KMS-11 (cell line): ENCODE measurements at regions not wholly inside any gene's neighbourhood (a gene's known extent, or its start where the extent isn't known, plus 50 kb on each side); places are given as distances from the start of the nearest gene placed in this dataset.

Experiments
- H2AFZ ChIP-seq: fragments of 200-600 bp; sonication (generic); 2 replicates; pipeline ENCODE4 v1.6.1; 2016; ENCODE audit warnings: antibody characterized with exemption, mixed run types, low read depth
- H3K27ac ChIP-seq: fragments of 200-600 bp; sonication (generic); 2 replicates; pipeline ENCODE4 v1.6.1; 2016; ENCODE audit warnings: mild to moderate bottlenecking, mixed run types
- H3K27me3 ChIP-seq: fragments of 200-600 bp; sonication (generic); 2 replicates; pipeline ENCODE4 v1.6.1; 2017; ENCODE audit warnings: mild to moderate bottlenecking, low read depth, mixed run types, moderate library complexity; ENCODE audit not compliant: insufficient read depth
- H3K36me3 ChIP-seq: fragments of 200-600 bp; sonication (generic); 2 replicates; pipeline ENCODE4 v1.6.1; 2017; ENCODE audit warnings: mild to moderate bottlenecking, mixed run types; ENCODE audit not compliant: insufficient read depth
- H3K4me1 ChIP-seq: fragments of 200-600 bp; sonication (generic); 2 replicates; pipeline ENCODE4 v1.6.1; 2016; ENCODE audit warnings: mild to moderate bottlenecking, low read depth, mixed run types; ENCODE audit not compliant: poor library complexity, severe bottlenecking
- H3K4me2 ChIP-seq: fragments of 200-600 bp; sonication (generic); 2 replicates; pipeline ENCODE4 v1.7.0; 2016; ENCODE audit warnings: mild to moderate bottlenecking, mixed run types
- H3K4me3 ChIP-seq: fragments of 200-600 bp; sonication (generic); IDR thresholded peaks from 2 replicates; pipeline ENCODE4 v1.6.1; 2017; ENCODE audit warnings: low read depth, low read length, mixed read lengths; ENCODE audit not compliant: insufficient read depth
- H3K79me2 ChIP-seq: fragments of 200-600 bp; sonication (generic); 2 replicates; pipeline ENCODE4 v1.6.1; 2016; ENCODE audit warnings: low read depth, mixed run types; ENCODE audit not compliant: insufficient read depth
- H3K9ac ChIP-seq: fragments of 200-600 bp; sonication (generic); 2 replicates; pipeline ENCODE4 v1.6.1; 2016; ENCODE audit warnings: mild to moderate bottlenecking, mixed run types
- H4K20me1 ChIP-seq: fragments of 200-600 bp; sonication (generic); 2 replicates; pipeline ENCODE4 v1.6.1; 2016; ENCODE audit warnings: mild to moderate bottlenecking, mixed run types; ENCODE audit not compliant: insufficient read depth
- CTCF ChIP-seq: fragments of 200-600 bp; sonication (generic); conservative IDR thresholded peaks from 2 replicates; pipeline ENCODE4 v1.6.1; 2017; ENCODE audit warnings: low read depth, mild to moderate bottlenecking, antibody characterized with exemption, low read length, moderate library complexity, mixed read lengths

- no peak for TF ChIP-seq CTCF
- no peaks in the 10 kb centered on the region for H3K4me1 ChIP-seq
- H3K79me2 ChIP-seq, result no peaks in the 10 kb centered on the region
- no peaks in the 10 kb centered on the region for H3K27me3 ChIP-seq
- H3K4me2 ChIP-seq, result no peak overlapping the region
- H4K20me1 ChIP-seq, result no peaks in the 10 kb centered on the region
- H3K4me3 ChIP-seq, result no peak overlapping the region
- H3K27ac ChIP-seq, result no peak overlapping the region
- H3K9ac ChIP-seq, result no peak overlapping the region
- H2AFZ ChIP-seq, result no peak overlapping the region
- H3K36me3 ChIP-seq, result no peaks in the 10 kb centered on the region
These were observed 474.8 kb downstream of the PDGFC start for GRCh38 chr4:156496797-156497196.

DNA sequence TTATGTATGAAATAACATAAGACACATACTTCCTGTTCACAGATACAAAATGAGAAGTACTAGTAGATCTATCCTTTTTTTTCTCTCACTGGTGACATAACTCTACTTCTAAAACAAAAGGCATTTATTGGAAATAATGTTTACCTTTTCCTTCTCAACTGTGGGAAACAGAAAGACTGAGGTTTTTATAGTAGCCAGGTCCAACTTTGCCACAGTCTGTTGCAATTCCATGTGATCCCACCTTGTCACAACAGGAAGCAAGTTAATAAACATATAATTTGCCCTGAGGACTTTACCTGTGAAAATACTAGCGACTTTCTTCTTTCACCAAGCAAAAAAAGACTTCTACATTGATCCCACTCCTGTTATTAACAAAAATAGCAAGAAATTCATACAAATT is 475.8 kb downstream of the PDGFC start:
- Histone ChIP-seq H2AFZ (no peak overlapping the region), H3K4me1 (no peaks in the 10 kb centered on the region), H3K79me2 (no peaks in the 10 kb centered on the region), H3K27me3 (no peaks in the 10 kb centered on the region), H3K4me2 (no peak overlapping the region), H3K9ac (no peak overlapping the region), H3K36me3 (no peaks in the 10 kb centered on the region), H3K27ac (no peak overlapping the region), H3K4me3 (no peak overlapping the region), H4K20me1 (no peaks in the 10 kb centered on the region)
- TF ChIP-seq CTCF, result no peak

- H4K20me1 ChIP-seq, result no peaks in the 10 kb centered on the region
- no peaks in the 10 kb centered on the region for H3K27me3 ChIP-seq
- TF ChIP-seq CTCF, result no peak
- H2AFZ ChIP-seq, result no peak overlapping the region
- H3K79me2 ChIP-seq, result no peaks in the 10 kb centered on the region
- no peaks in the 10 kb centered on the region for H3K4me1 ChIP-seq
- H3K9ac ChIP-seq, result no peak overlapping the region
- no peak overlapping the region for H3K4me2 ChIP-seq
- H3K27ac ChIP-seq, result no peak overlapping the region
- no peak overlapping the region for H3K4me3 ChIP-seq
- no peaks in the 10 kb centered on the region for H3K36me3 ChIP-seq
These were observed 476.5 kb downstream of the PDGFC start for GRCh38 chr4:156495091-156495490.

DNA sequence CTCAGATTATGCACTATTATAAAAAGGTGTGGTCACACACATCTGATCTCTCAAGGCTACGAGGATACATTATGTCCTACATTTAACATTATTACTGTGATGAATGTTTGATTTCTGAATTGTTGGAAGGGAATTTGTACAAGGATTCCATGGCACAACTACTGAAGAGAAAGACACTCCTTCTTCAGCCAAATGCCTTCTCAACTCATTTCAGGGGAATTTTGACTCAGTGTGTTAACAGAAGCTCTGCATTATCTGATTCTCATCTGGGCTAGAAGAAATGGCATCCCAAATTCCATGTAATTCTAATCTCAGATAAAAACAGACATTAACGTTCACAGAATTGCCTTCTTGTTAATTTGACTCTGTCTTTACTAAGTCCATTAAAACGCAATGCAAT is 477.7 kb downstream of the PDGFC start:
- no peaks in the 10 kb centered on the region for H3K4me1 ChIP-seq
- no peaks in the 10 kb centered on the region for H3K27me3 ChIP-seq
- no peaks in the 10 kb centered on the region for H4K20me1 ChIP-seq
- no peak overlapping the region for H3K4me3 ChIP-seq
- no peak overlapping the region for H2AFZ ChIP-seq
- H3K79me2 ChIP-seq, result no peaks in the 10 kb centered on the region
- H3K36me3 ChIP-seq, result no peaks in the 10 kb centered on the region
- H3K4me2 ChIP-seq, result no peak overlapping the region
- H3K27ac ChIP-seq, result no peak overlapping the region
- H3K9ac ChIP-seq, result no peak overlapping the region
- TF ChIP-seq CTCF, result no peak

DNA sequence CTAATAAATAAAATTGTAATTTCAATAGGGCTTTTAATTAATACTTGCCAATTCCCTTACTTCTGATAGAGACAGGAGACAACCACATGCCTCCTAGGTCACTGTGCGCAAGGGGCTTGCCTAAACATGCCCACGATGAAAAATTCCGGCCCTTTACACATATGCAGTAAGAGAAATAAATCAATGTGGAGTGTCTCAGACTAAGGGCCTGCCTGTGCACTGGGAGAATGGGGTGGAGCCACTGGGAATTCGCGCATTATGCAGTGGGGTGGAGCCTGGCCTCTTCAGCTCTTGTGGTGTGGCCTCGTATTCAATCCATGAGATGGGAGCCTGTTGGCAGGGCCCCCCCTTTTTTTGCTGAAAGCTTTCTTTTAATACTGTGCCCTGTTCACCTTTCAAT is 484.5 kb downstream of the PDGFC start:
- Histone ChIP-seq H3K9ac (no peak overlapping the region), H2AFZ (no peak overlapping the region), H3K4me3 (no peak overlapping the region), H3K27me3 (no peaks in the 10 kb centered on the region), H4K20me1 (no peaks in the 10 kb centered on the region), H3K4me2 (no peak overlapping the region), H3K27ac (no peak overlapping the region), H3K79me2 (no peaks in the 10 kb centered on the region), H3K36me3 (no peaks in the 10 kb centered on the region), H3K4me1 (no peaks in the 10 kb centered on the region)
- no peak for TF ChIP-seq CTCF
